GM21367 (cell line): ENCODE measurements at regions not wholly inside any gene's neighbourhood (a gene's known extent, or its start where the extent isn't known, plus 50 kb on each side); places are given as distances from the start of the nearest gene placed in this dataset.
"Not testable (repeated sequence)": the region's sequence is repeated elsewhere in the genome, so short reads cannot be mapped to it uniquely, and the experiment has no call there.

ENCODE experiments used
- ATAC-seq: cut with Tn5 transposase; IDR thresholded peaks from one replicate; pipeline ENCODE4 v1.9.1; 2021; ENCODE audit not compliant: unreplicated experiment

DNA sequence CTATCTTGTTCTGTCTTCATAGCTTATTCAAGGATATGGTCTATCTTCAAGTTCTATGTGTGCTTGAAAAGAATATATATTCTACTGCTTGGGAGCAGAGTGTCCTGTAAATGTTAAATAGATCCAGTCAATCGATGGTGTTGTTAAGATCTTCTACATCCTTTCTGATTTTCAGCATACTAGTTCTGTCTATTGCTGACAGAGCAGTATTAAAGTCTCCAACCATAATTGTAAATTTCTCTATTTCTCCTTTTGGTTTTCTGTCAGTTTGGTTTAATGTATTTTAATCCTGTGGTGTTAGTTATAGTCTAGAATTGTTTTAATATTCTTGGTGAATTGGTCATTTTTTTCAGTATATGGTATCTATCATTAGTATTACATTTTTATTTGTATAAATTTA, 124.0 kb upstream of the COX7C start:
- no peak for ATAC-seq

- ATAC-seq = no peak
Observed at GRCh38 chr5:86500947-86501346, 116.8 kb upstream of the COX7C start.

DNA sequence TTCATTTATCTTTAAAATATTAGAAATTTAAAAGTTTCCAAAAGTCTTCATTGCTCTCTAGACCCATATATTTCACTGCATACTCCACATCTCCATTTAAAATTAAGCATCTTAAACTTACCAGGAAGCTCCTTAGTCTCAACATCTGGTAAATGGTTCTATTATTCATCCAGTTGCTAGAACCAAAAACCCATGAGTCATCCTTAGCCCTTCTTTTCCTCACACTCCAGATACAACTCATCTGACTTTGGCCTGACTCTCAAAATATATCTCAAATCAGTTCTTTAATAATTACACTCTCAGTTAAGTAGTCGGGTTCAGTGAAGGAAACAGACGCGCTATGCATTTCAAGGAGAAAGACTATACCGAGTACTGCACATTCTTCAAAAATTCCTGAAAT, 110.2 kb upstream of the COX7C start:
- ATAC-seq = no peak

DNA sequence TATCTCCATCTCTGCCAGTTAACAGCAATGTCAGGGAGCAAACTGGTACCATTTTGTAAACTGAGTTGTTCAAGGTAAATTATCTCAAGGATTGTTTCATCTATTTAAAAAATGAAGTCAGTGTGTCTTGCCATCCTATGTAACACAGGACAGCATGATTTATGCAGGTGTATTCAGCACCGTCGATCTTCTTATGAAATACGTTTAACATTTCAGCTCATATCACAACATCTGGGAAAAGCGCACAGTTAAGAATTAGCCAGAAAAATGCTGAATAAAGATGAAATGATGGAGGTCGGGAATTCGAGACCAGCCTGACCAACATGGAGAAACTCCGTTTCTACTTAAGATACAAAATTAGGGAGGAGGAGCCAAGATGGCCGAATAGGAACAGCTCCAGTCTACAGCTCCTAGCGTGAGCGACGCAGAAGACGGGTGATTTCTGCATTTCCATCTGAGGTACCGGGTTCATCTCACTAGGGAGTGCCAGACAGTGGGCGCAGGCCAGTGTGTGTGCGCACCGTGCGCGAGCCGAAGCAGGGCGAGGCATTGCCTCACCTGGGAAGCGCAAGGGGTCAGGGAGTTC, 107.3 kb upstream of the COX7C start:
- ATAC-seq = not testable (repeated sequence)

- no peak for ATAC-seq
Observed at GRCh38 chr5:86523718-86524117, 94.0 kb upstream of the COX7C start.

DNA sequence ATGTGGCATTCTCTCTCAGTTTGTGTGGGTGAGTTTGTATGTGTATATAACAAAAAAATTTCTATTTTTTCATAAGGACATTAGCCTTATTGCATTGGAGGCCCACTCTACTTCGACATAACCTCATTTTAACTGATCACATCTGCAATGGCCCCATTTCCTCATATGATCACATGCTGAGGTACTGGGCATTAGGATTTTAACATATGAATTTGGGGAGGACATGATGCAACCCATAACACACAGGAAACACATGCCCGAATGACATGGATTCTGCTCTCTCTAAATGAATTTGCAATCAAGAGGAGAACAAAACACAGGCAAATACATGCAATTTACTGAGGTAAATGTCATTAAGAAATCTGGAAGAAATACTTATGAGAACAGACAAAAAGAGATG, 92.1 kb upstream of the COX7C start:
- ATAC-seq = no peak

DNA sequence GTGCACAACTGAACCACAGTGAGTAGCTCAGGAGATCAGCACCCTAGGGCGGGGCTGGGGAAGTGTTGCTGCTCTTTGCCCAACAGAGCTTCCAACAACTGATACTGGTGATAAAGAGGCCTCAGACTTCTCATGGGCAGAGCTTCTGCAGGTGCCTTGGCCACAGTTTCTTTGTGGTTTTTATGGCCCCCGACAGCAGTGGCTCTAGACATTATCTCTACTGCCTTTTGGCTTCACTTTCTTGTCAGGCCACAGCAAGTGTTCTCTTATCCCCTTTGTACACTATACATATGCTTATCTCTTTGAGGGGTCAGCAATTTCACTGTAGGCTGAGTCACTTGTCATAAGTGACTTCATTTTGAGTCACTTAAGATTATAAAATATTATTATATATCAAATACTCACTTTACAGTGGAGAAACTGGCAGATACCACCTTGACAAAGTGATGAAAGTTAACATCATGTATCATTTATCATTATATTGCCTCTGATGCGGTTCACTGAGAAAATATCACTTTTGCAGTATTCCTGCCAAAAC, 90.9 kb upstream of the COX7C start:
- no peak for ATAC-seq

- no peak for ATAC-seq
Observed at GRCh38 chr5:86532429-86532828, 85.3 kb upstream of the COX7C start.

GRCh38 chr5:86536396-86536795, 81.3 kb upstream of the COX7C start:
- no peak for ATAC-seq

DNA sequence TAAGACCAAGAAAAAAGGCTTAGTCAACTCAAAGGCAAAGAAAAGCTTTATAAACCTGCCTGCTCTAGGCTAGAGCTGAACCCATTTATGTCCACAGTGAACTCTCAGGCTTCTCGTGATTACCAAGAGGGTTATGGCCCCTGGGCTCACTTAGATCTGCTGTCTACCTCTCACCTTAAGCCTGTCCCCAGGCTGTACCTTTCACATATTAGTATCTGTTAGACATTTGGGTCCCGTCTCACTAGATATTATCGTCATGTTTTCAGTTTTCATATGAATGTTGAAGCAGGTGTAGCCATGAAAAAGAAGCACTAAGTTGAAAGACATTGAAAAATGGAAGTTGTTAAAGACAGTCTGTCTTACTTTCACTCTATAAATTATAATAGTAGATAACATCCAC, 75.2 kb upstream of the COX7C start:
- ATAC-seq = no peak

DNA sequence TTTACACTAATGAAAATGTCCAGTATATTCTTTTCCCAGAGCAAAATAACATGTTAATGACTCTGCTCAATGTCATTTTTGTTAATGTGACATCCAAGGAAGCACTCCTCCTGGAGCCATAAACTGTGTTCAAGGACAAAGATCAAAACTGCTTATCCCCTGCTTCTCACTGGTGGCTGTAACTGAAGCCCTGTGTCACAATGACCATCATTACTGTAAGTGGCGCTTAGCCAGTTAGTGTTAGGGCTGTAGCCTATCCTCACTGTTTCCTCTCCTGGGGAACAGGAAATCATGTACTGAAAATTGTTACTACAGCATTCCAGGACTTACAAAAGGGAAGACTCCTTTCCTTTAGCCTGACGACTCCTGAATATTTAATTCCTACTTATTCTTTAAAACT, 71.7 kb upstream of the COX7C start:
- ATAC-seq = no peak

DNA sequence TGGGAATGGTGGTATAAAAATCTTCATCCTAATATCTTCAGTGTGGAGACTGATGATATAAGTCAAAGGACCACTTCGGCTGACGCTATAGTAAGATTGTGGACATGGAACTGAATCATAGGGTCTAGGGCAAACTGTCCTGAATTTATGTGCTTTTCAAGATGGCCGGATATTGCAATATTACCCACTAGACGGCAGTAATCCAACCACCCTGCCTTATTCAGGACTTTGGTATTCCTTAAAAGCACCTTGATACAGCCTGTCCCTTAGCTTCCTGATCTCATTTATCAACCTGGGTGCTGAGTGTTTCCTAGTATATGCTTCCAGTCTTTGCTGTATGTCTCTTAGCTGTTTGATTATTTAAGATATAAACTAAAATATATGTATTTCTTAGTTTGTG, 71.2 kb upstream of the COX7C start:
- no peak for ATAC-seq

DNA sequence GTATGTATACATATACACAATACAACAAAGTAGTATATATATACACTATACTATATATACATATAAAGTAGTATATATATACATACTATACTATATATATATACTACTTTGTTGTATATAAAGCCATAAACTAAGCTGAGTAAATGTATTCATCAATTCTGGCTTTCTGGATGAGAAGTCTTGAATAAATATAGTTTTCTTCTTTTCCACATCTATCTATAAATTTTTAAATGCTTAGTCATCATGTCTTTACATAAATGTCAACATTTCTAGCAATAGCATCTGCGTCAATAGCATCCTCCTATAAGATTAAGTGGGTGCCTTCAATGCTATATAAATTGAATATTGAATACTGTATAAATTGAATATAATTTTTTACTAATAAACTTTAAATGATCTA, 63.1 kb upstream of the COX7C start:
- ATAC-seq = no peak

DNA sequence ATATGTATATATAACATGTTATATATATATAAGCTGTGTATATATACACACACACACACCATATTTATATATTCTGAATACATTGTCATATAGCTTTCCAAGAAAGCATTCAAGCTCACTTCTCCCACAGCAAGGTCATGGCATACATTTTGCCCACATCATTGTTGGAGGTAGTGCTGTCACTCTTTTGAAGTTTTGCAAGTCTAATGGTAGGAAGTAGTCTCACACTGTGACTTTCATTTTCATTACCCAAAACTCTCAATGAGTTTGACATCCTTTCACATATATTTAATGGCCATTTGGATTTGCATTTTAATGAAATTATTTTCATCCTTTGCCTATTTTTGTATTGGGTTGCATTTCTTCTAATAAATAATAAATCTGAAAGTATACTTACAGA, 59.8 kb upstream of the COX7C start:
- no peak for ATAC-seq

GRCh38 chr5:86565197-86565789, 52.4 kb upstream of the COX7C start:
- peak; percentile 49 for ATAC-seq

GRCh38 chr5:86566030-86566429, 51.7 kb upstream of the COX7C start:
- ATAC-seq = not testable (repeated sequence)
